NCI-H510A treated with DMSO at 0.1 percent for 48 hours (cell line): ENCODE measurements at regions not wholly inside any gene's neighbourhood (a gene's known extent, or its start where the extent isn't known, plus 50 kb on each side); places are given as distances from the start of the nearest gene placed in this dataset.
"Not testable (repeated sequence)": the region's sequence is repeated elsewhere in the genome, so short reads cannot be mapped to it uniquely, and the experiment has no call there.

Experiments
- DNase-seq: peaks from one replicate; lab custom pipeline; 2025; lab: John Stamatoyannopoulos, UW

DNA sequence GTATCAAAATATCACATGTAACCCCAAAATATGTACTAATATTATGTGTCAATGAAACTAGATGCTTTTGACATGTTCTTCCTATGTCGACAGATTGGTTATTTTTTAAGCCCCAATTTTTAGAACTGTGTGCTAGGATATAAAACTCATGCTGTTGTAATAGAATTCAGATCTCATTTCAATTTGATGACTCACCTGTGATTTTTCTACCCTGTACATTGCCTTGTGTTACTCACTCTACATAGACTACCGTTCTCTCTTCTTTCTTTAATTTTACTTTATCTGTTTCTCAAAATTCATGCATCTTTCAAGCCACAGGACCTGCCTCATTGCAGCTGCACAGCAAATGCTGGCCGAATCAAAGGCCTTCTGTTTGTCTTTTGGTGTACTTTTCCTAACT lies 284.5 kb downstream of the MAT2B start:
- DNase-seq, result no peak

DNA sequence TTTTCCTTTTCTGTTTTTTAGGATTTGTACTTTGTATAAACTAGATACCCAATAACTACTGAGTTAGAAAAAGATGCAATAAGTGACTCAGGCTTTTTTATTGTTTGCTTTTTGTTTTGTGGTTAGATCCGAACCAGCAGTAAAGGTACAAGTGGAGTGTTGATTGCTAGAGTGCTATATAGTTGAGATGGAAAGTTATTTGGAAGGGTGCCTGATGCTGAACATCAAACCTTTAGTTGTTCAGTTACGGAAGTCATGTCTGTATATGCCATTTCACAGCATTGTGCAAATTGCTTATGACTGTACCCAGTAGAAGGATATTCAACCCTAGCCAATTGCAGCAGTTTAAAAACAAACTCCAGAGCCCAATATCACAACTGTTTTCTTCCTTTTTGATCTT lies 285.1 kb downstream of the MAT2B start:
- DNase-seq, result no peak

DNA sequence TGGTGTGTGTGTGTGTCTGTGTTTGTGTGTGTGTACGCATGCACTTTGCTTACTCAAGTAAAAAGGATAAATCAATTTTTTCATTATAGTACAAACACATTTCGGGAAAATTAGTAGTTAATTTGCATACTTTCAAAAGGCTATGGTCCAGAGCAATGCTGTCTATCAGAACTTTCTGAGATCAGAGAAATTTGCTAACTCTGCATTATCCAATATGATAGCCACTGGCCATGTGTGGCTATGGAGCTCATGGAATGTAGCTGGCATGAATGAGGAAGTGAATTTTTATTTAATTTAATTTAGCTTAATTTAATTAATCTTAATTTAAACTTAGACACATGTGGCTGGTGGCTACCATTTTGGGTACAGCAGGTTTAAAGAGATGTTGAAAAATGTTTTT lies 289.6 kb downstream of the MAT2B start:
- no peak for DNase-seq

DNA sequence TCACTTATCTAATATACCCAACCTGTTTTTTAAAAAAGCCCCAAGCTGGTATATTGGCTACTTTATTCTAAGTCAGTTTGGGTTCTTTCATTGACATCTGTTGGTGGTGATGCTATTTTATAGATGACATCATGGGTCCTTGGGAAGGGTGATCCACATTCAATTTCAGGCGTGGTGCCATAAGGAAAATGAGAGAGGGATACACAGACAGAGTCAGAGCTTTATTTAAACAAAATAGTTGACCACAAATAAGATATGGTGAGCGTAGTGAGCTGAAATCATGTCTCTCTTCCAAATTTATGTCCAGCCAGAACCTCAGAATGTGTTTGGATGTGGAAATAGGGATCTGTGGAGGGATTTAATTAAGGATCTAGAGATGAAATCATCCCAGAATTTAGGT lies 302.4 kb downstream of the MAT2B start:
- DNase-seq, result no peak

DNA sequence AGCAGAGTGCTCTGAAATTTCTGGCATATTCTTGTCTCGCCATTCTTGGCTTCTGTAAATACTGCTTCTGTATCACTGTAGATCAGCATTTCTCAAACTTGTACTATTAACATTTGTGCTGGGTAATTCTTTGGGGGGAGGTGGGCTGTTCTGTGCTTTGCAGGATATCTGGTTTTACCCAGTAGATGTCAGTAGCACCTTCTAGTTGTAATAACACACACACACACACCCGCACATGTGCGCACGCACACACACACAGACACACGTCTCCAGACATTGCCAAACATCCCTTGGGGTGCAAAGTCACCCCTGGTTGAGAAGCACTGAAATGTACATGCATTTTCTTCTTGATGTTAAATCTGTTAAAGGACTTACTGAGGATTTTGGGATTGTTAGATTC lies 304.1 kb downstream of the MAT2B start:
- DNase-seq, result no peak

DNA sequence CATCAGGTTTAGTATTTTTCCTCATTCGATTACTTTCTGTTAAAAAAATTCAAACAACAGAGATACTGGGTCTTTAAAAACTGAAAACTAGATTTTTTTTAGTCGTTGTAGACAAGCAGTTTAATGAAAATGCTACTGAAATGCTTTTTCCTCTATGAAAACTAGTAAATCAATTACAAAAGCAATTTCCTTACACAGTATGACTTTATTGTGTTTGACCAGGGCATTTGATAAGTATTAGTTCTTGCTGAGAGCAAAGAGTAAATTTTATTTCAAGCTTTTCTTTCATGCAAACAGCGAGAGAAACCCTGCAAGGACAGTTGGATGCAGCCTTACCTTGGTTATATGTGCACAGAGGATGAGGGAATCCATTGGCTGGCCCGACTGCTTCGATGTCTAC lies 308.5 kb downstream of the MAT2B start:
- DNase-seq, result no peak

DNA sequence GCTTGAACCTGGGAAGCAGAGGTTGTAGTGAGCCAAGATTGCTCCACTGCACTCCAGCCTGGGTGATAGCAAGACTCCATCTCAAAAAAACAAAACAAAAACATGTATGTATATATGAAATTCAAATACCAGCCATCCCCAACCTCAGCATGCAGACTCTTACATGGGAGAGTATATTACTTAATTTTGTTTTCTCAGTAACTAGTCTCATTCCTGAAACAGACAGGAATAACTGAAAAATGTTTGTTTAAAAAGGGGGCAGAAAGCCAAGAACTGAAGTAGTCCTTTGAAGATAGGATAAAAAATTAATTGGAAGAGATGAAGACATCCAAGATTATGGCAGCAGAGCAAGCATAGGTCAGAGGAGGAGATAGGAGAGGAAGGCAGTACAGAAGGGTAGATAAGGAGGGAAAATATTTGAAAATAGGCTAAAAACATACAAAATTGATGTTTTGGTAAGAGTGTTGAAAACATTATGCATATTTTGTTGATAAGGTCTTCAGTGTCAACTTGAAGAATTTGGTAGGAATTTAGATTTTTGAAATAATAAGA lies 309.9 kb downstream of the MAT2B start:
- no peak for DNase-seq

DNA sequence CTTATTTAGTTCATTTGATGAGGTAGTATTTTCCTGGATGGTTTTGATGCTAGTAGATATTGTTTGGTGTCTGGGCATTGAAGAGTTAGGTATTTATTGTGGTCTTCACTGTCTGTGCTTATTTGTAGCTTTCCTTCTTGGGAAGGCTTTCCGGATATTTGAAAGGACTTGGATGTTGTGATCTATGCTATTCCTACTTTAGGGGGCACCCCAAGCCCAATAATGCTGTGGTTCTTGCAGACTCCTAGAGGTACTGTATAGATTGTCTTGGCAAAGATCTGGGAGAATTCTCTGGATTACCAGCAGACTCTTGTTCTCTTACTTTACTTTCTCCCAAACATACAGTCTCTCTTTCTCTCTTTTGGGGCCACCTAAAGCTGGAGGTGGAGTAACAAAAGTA lies 315.7 kb downstream of the MAT2B start:
- no peak for DNase-seq

DNA sequence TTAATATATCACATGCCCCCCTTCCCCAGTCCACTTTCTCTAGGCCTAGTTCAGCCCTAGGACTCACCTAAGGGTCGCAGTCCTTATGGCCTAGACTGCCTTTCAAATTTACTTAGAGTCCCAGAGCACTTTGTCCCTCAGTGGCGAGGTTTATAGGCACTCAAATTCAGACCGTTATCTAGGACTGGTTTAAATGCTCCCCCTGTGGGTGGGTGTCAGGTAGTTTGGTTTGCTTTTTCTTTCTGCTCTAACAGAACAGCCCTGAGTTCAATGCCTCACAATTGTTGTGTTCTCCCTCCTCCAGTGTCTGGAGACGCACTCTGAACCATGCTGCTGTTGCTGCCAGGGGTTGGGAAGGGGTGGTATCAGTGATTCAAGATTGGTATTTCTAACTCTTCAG lies 317.1 kb downstream of the MAT2B start:
- no peak for DNase-seq

DNA sequence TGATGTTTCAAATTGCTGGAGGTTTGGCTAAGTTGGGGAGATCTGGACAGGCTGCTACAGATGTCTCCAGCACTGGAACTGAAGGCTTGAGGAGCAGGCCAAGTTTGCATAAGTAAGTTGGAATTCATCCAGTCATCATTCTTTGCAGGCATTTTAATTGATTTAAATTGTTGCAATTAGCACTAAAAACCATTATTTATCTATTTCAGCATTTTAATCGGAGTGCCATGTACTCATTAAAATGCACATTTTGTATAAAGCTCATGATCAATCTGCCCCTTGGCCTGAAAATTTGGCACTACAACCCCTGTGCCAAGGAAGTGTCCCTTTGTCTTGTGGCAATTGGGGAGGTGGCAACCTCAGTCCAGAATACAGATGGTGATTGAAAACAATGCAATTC lies 320.2 kb downstream of the MAT2B start:
- no peak for DNase-seq

DNA sequence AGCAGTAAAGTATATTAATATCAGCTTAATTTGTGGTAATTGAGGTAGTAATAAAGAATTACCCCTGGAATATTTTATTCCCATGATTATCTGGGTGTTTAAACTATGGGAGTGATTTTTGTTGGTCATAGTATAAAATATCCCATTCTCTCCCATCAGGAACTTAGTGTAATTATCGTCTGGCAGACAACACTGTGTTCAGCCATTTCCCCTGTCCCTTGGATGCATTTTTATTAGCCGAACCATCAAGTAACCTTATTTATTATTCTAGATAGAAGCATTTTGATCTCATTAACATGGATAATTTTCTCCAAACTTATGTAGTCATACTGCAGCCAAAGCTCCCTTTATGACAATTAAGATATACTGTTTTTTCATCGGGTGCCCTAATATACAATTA lies 320.8 kb downstream of the MAT2B start:
- no peak for DNase-seq

DNA sequence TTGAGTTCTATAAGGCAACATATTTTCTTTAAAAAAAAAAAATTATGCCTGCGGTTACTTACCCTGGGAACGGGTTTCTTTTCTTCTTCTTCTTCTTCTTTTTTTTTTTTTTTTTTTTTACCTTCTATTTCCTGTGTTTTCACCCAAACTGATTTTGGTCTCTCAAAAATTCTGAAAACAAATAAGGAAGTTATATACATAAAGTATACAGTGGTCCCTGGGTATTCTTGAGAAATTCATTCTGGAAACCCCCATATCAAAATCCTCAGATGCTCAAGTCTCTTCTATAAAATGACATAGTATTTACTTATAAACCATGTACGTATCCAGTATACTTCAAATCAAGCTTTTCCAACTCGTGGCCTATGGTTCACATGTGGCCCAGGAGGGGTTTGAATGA lies 326.7 kb downstream of the MAT2B start:
- no peak for DNase-seq

DNA sequence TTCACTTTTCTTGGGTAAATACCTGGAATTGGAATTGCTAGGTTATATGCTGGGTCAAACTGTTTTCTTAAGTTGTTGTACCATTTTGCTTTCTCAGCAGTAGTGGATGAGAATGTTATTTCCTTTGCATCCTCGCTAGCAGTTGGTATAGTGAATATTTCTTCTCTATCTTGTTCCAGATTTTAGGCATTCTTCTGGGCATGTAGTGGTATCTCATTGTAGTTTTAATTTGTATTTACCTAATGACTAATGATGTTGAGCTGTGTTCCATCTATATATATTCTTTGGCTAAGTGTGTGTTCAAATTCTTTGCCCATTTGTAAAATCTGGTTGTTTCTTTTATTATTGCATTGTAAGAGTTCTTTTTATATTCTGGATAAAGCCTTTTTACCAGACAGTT lies 333.3 kb downstream of the MAT2B start:
- no peak for DNase-seq

DNA sequence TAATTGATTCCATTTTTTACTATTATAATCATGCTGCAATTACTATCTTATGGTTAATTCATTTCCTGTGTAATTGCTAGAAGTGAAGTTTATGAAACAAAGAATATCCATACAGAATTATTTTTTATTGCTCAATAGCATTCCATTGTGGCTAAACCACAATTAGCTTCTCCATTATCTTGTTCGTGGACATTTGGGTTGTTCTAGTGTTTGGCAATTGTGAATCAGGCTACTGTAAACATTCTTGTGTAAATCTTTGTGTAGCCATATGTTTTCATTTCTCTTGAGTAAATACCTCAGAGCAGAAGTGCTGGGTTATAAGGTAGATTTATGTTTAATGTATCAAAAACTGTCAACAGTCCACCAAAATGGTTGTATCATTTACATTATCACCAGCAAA lies 341.1 kb downstream of the MAT2B start:
- no peak for DNase-seq

DNA sequence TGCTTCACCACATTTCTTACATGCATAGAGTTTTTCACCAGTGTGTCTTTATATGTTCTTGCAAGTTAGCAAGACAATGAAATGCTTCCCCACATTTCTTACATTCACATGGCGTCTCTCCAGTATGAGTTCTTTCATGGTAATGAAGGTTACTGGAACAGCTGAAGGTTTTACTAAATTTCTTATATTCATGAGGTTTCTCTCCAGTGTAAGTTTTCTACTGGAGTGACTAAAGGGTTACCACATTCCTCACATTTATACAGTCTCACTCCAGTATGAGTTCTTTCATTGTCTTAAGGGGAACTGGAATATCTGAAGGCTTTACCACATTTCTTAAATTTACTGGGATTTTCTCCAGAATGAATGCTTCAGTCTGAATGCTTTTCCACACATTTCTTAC lies 350.3 kb downstream of the MAT2B start:
- DNase-seq, result no peak

DNA sequence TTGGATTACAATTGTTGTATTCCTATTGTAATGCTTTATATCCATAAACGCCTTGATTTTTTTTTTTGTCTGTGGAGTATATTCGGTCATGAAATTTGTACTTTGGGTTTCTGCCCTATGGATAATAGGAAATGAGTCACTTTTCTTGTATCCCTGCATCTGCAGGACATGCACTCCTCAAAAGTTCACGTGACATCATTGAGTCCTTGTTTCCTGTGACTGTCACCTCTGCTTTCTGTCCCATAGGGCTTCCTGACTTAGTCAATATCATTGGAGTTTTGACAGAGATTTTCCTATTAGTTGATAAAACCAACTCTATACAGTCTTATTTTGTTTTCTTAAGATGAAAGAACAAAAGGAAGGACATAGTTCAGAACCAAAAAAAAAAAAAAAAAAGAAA lies 356.3 kb downstream of the MAT2B start:
- DNase-seq, result no peak

DNA sequence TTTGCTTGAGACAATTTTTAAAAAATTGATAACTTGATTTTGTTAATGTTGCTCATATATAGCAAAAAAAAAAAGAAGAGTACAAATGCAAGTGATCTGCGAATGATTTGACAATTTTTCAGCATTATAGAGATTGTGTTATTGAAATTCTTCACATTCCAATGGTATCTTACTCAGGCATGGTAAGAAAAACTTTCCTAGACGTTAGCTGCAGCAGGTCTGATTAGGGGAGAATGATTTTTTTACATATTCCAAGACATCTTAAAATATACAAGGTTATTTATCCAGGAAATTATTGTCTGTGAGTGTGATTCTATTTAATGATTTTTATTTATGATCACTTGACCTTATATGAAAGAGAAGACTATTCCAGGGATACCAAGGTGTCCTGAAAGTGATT lies 361.9 kb downstream of the MAT2B start:
- no peak for DNase-seq

DNA sequence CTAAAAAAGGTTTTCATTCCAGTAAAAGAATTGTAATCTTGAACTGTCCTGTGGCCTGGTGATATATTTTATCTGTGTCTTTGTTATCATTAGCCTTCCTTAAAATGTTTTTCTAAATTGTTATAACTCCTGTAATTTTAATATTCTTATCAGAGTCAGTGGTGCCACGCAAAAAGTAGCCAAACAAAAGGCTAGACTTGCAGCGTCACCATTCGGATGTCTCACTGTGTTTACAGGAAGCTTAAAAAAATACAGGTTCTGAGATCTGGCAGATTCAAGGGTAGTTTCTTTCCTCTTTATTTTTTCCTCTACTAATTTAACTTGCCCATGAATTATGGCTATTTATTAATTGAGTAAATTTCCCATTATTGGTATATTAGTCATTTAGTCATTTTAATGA lies 362.3 kb downstream of the MAT2B start:
- no peak for DNase-seq

DNA sequence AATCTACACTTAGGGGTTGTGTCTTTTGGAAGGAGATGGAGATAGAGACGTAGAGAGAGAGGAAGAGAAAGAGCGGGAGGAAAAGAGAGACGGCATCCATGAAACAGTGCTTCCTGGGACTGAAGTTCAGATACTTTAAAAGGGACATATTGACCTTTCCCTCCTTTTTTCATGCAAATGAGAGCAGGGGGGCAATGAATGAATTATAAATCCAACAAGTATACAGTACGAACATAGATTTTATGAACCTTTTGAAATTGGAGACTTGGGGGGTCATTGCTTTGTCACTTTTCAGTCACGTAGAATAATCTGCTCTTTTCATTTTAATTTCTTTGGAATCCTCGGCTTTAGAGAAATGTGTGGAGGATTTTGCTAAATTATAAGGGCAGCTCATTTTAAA lies 364.2 kb downstream of the MAT2B start:
- no peak for DNase-seq

DNA sequence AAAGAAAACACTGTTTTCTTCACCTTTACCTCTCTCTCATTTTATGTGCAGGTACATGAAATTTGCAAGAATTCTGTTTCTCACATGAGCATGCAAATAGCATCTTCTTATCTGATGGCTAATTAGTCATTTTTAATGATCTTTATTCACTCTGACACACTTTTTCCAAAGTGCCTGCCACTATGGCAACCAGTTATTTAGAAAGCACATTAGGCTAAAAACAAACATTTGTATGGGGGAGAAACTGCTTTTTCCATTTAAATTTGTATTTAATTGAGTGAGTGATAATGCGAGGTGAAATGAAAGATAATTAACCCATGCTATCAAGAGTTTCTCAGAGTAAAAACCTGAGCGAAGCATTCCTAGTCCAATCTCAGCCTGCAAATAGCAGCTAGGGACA lies 365.0 kb downstream of the MAT2B start:
- DNase-seq, result no peak

DNA sequence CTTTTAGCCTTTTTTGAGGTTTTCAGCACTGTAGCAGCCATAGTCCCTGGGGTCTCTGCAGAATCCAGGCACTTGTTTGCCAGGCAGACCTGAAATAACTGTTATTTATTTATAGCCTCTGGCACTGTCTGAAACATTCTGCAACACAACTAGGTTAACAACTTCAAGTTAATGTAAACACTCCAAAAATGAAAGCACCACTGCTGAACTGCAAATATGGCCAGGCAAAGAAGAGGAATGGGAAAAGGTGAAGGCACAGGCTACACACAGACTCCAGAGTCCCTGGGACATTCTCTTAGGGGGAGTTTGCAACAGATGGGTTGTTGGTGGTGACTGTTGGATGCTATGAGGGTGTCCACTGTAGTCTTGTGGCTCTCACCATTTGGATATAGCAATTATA lies 369.0 kb downstream of the MAT2B start:
- no peak for DNase-seq

DNA sequence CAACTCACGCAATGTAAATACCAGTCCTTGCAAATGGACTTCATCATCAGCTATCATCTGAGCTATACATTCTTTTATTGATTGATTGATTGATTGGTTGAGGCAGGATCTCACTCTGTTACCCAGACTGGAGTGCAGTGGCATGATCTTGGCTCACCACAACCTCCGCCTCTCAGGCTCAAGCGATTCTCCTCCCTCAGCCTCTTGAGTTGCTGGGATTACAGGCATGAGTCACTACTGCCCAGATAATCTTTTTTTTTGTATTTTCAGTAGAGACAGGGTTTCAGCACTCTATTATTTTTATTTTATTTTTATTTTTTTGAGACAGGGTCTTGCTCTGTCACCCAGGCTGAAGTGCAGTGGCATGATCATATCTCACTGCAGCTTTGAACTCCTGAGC lies 369.5 kb downstream of the MAT2B start:
- DNase-seq, result not testable (repeated sequence)

DNA sequence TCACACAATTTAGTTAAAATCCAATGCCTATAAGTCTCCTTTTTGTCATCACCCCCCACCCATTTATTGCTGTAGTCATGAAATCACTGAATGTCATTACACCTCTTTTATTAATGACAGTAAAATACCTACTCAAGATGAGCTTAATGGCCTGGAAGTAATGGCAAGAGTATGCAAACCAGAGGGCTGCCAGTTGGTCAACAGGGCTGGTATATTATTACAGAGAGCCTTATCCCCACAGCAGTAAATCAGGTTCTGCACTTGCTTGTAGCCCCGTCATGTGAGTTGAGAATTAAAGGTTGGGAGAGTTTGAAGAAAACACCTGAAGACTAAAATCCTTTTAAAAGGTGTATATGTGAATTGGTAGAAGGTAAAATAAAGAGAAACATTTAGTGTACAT lies 372.4 kb downstream of the MAT2B start:
- DNase-seq, result no peak

DNA sequence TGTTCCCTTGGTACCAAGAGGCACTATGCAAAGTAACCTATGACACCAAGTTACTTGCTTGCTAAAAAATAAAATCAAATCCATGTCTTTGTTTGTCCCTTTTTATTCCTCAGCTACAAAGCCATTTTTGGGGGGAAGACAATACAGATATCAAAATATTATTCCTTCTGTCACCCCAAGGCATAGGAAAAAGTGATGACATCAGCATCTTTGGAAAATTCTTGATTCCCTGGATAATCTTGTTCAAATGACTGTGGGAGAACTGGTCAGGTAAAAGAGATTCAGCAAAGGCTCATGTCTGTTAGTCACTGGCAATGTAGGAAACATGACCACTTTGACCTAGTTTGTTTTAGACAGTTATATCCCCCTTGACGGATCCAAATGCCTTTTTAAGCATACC lies 373.1 kb downstream of the MAT2B start:
- DNase-seq, result no peak

DNA sequence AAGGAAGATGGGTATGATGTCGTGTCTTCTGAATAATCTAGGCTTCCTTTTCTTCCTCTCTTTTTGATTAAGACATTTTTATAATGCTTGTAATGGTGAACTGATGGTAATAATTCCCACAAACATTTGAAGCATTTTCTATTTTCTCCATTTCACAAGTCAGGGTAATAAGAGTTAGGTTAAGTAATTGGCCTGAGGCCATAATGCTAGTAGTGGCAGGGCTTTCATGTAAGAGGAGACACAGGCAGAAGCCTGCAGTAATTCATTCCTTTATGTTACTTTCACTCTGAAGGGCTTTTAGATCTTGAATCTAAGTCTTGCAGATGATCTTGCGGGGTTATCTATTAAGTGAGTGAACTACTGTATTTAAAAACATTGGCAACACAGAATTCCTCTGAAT lies 374.9 kb downstream of the MAT2B start:
- no peak for DNase-seq
